Spleen (tissue), 7 donors: ENCODE measurements at regions not wholly inside any gene's neighbourhood (a gene's known extent, or its start where the extent isn't known, plus 50 kb on each side); places are given as distances from the start of the nearest gene placed in this dataset.

Experiments
- POLR2A ChIP-seq, 3 donors: fragments of 450-650 bp; IDR thresholded peaks; one replicate each; pipeline ENCODE4 v1.5.1; 2017; ENCODE audit warnings: antibody characterized with exemption in 3 of 3, mild to moderate bottlenecking in 1 of 3
- POLR2AphosphoS5 ChIP-seq, 3 donors: sonication (generic); formaldehyde crosslinking; IDR thresholded peaks; one replicate each; pipeline ENCODE4 v1.5.1; 2017; ENCODE audit warnings: antibody characterized with exemption in 3 of 3
- TF ChIP-seq, protein P1 (sequence below), 11 experiments: fragments of 200-600 bp in 7 of 11; fragments of 450-650 bp in 4 of 11; sonication (generic) in 4 of 11; IDR thresholded peaks in 8 of 11; conservative IDR thresholded peaks in 3 of 11; 1 replicate in 7 of 11; 2 replicates in 4 of 11; pipeline versions ENCODE4 v1.4.0 to v1.8.0; 2016 to 2021; ENCODE audit warnings: antibody characterized with exemption in 11 of 11, inconsistent platforms in 4 of 11, mild to moderate bottlenecking in 1 of 11
- donor health status: DM: no; HTN: no; CAD: no; lungs with moderate emphysema.
- donor health status: DM: no; HTN: no; CAD: no.
- donor health status: DM: no; HTN: no; CAD: no.

- TF ChIP-seq, protein P1, sequence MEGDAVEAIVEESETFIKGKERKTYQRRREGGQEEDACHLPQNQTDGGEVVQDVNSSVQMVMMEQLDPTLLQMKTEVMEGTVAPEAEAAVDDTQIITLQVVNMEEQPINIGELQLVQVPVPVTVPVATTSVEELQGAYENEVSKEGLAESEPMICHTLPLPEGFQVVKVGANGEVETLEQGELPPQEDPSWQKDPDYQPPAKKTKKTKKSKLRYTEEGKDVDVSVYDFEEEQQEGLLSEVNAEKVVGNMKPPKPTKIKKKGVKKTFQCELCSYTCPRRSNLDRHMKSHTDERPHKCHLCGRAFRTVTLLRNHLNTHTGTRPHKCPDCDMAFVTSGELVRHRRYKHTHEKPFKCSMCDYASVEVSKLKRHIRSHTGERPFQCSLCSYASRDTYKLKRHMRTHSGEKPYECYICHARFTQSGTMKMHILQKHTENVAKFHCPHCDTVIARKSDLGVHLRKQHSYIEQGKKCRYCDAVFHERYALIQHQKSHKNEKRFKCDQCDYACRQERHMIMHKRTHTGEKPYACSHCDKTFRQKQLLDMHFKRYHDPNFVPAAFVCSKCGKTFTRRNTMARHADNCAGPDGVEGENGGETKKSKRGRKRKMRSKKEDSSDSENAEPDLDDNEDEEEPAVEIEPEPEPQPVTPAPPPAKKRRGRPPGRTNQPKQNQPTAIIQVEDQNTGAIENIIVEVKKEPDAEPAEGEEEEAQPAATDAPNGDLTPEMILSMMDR (IDR thresholded peaks at IDR 0.05 in 8 of 11, conservative IDR thresholded peaks at IDR 0.05 in 3 of 11) = no peak
- TF ChIP-seq POLR2A (IDR thresholded peaks at IDR 0.05) (no peak), POLR2AphosphoS5 (IDR thresholded peaks at IDR 0.05) (no peak)
Observed at GRCh38 chr6:50198245-50198644, 148.5 kb upstream of the DEFB112 start.
